ENCODE measurements at regions not wholly inside any gene's neighbourhood (a gene's known extent, or its start where the extent isn't known, plus 50 kb on each side); places are given as distances from the start of the nearest gene placed in this dataset.

DNA sequence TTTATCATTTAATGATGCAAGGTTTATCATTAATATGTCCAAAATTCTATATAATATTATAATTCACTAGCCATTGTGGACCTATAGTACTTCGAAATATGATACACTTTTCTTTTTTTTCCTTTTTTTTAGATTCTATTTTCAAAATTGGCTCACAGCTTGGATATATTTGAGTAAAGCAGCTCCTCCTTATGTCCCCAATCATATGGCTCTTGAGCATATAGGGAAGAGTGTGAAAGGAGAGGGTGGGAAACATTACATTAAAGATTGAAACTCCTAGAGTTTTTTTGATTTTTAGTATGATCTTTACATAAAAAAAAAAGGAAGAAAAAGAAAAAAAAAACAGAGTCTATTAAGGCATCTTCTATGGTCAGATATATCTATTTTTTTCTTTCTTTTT lies 457.9 kb downstream of the RIT2 start:
- H4K20me1 ChIP-seq: no peaks in the 10 kb centered on the region
- H3K9ac ChIP-seq: no peak overlapping the region
- no peak for TF ChIP-seq Cebpa-rat (IDR thresholded peaks at IDR 0.05)
- H3K4me3 ChIP-seq: no peak overlapping the region
- no peaks in the 10 kb centered on the region for H3K4me1 ChIP-seq
- no peaks in the 10 kb centered on the region for H3K27me3 ChIP-seq
- no peak overlapping the region for H3K27ac ChIP-seq
- H3K9me3 ChIP-seq: no peaks in the 10 kb centered on the region
- no peak overlapping the region for H3K4me2 ChIP-seq
- H3K36me3 ChIP-seq: no peaks in the 10 kb centered on the region

- H3K27ac ChIP-seq: no peak overlapping the region
- no peaks in the 10 kb centered on the region for H3K4me1 ChIP-seq
- TF ChIP-seq Cebpa-rat (IDR thresholded peaks at IDR 0.05): no peak
- no peaks in the 10 kb centered on the region for H3K9me3 ChIP-seq
- H4K20me1 ChIP-seq: no peaks in the 10 kb centered on the region
- H3K9ac ChIP-seq: no peak overlapping the region
- H3K36me3 ChIP-seq: no peaks in the 10 kb centered on the region
- H3K4me2 ChIP-seq: no peak overlapping the region
- no peak overlapping the region for H3K4me3 ChIP-seq
- H3K27me3 ChIP-seq: no peaks in the 10 kb centered on the region
These were observed 457.3 kb downstream of the RIT2 start for GRCh38 chr18:42658171-42658570.

DNA sequence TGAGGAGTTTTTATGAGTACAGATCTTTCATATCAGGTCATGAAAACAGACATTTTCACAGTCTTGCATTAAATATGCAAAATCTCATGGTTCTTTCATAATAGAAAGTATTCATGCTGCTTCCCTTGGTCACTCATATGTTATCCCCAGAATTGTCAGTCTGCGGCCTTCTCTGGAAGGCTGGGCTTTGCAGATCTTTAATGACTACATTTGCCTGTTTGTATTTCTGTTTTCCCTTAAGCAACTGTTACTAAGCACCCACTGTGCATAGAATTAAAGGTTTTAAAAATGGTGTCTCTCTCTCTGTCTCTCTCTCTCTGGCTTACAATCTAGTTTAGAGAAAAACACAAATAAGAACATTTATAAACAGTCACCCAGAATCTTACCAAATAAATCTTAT lies 456.3 kb downstream of the RIT2 start:
- H3K27me3 ChIP-seq: no peaks in the 10 kb centered on the region
- TF ChIP-seq Cebpa-rat (IDR thresholded peaks at IDR 0.05): no peak
- no peaks in the 10 kb centered on the region for H3K9me3 ChIP-seq
- no peak overlapping the region for H3K27ac ChIP-seq
- no peak overlapping the region for H3K4me3 ChIP-seq
- no peak overlapping the region for H3K4me2 ChIP-seq
- H4K20me1 ChIP-seq: no peaks in the 10 kb centered on the region
- H3K36me3 ChIP-seq: no peaks in the 10 kb centered on the region
- H3K4me1 ChIP-seq: no peaks in the 10 kb centered on the region
- H3K9ac ChIP-seq: no peak overlapping the region

DNA sequence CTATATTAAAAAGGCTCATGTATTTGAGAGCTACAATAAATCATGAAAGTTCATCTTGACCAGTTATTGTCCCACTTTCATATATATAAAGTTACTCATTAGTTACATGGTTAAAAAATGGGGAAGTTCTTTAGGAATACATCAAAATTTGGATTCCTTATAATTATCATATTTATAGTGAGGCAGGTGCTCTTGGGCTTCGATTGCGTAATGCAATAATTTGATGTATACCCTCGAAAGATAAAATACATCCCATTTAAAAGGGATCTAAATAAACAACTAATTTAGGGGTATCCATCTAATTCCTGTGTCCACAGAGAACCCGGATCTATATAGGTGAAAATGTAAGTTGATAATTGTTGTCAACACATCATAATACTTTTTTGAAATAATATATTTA lies 444.6 kb downstream of the RIT2 start:
- TF ChIP-seq Cebpa-rat (IDR thresholded peaks at IDR 0.05): no peak
- Histone ChIP-seq H3K9ac (no peak overlapping the region), H3K27ac (no peak overlapping the region), H3K4me3 (no peak overlapping the region), H3K27me3 (no peaks in the 10 kb centered on the region), H3K36me3 (no peaks in the 10 kb centered on the region), H3K4me1 (no peaks in the 10 kb centered on the region), H3K9me3 (no peaks in the 10 kb centered on the region), H3K4me2 (no peak overlapping the region), H4K20me1 (no peaks in the 10 kb centered on the region)

DNA sequence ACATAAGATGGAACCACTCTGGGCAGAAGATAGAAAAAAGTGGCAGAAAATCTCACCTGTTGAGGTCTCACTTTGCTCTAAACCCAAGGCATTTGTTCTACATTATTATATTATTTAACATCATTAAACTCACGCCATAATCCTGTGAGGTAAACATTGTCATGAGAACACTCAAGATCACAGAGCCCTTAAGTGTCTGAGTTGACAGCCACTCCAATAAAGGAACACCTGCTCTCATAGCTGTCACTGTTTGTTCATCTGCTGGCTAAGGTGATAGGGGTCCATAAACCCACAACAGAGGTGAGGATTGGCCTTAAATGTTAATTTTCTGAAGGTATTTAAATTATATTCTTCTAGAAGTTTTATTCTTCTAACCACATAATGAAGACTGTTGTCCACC lies 439.7 kb downstream of the RIT2 start:
- Histone ChIP-seq H3K36me3 (no peaks in the 10 kb centered on the region), H3K4me1 (no peaks in the 10 kb centered on the region), H4K20me1 (no peaks in the 10 kb centered on the region), H3K27ac (no peak overlapping the region), H3K4me2 (no peak overlapping the region), H3K9me3 (no peaks in the 10 kb centered on the region), H3K27me3 (no peaks in the 10 kb centered on the region), H3K4me3 (no peak overlapping the region), H3K9ac (no peak overlapping the region)
- TF ChIP-seq Cebpa-rat (IDR thresholded peaks at IDR 0.05): no peak

- H3K27me3 ChIP-seq: no peaks in the 10 kb centered on the region
- H3K4me3 ChIP-seq: no peak overlapping the region
- no peak overlapping the region for H3K4me2 ChIP-seq
- H4K20me1 ChIP-seq: no peaks in the 10 kb centered on the region
- no peak overlapping the region for H3K9ac ChIP-seq
- H3K36me3 ChIP-seq: no peaks in the 10 kb centered on the region
- no peaks in the 10 kb centered on the region for H3K4me1 ChIP-seq
- H3K27ac ChIP-seq: no peak overlapping the region
- peaks cover 8% of the 10 kb centered on the region; the same call in 1 of the 2 replicates for H3K9me3 ChIP-seq
- TF ChIP-seq Cebpa-rat (IDR thresholded peaks at IDR 0.05): no peak
These were observed 432.4 kb downstream of the RIT2 start for GRCh38 chr18:42683094-42683493.

DNA sequence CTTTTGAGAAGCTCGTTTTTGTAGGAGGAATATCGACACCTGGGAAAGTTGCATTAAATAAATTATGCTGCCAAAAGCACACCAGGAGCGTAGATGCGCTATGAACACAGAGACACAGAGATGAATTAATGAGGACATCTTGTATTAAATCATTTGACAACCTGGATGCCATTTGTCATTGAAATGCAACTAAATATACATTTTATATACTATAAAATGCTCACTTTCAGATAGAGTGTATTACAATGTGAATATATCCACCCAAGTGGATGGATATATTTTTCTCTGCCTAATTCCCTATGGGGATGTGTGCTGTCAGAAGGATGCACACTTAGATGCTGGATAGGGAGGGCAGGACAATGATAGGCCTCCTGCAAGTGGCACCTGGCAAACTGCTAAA lies 426.2 kb downstream of the RIT2 start:
- Histone ChIP-seq H3K27ac (no peak overlapping the region), H3K4me1 (no peaks in the 10 kb centered on the region), H3K4me3 (no peak overlapping the region), H3K36me3 (no peaks in the 10 kb centered on the region), H3K4me2 (no peak overlapping the region), H4K20me1 (no peaks in the 10 kb centered on the region), H3K9ac (no peak overlapping the region), H3K9me3 (no peaks in the 10 kb centered on the region; the same call in 1 of the 2 replicates), H3K27me3 (no peaks in the 10 kb centered on the region)
- no peak for TF ChIP-seq Cebpa-rat (IDR thresholded peaks at IDR 0.05)
